HepG2 (cell line): ENCODE measurements at regions not wholly inside any gene's neighbourhood (a gene's known extent, or its start where the extent isn't known, plus 50 kb on each side); places are given as distances from the start of the nearest gene placed in this dataset.

Source experiments
- ATAC-seq: fragments of 200-7000 bp; cut with Tn5 transposase; 3 replicates; pipeline ENCODE4 v1.9.1; 2020; ENCODE audit warnings: mild to moderate bottlenecking, moderate library complexity
- BruUV-seq: library from RNA; stranded (reverse); fragments of 400-500 nt; replicated peaks from 2 replicates; lab custom pipeline; 2021; lab: Mats Ljungman, UMichigan
- CTCF ChIA-PET: fragments of 300-600 bp; formaldehyde crosslinking; extraction: SDS; loops from one replicate; lab custom pipeline; 2021; ENCODE audit warnings: low total read pairs, inconsistent platforms, low intra/inter-chr PET ratio; lab: Yijun Ruan, JAX
- POLR2A ChIA-PET: fragments of 350-600 bp; sonication (Branson Sonifier 250); formaldehyde crosslinking; loops from one replicate; lab custom pipeline; 2020; ENCODE audit warnings: antibody characterized with exemption, inconsistent platforms; lab: Yijun Ruan, JAX
- DNase-seq: peaks from one replicate; pipeline ENCODE4 v3.0.0-alpha.2; 2015; ENCODE audit warnings: low spot score
- FAIRE-seq: peaks from 3 replicates; lab custom pipeline; 2011; peaks lifted over from hg19 to GRCh38; lab: Jason Lieb, UNC
- H2AFZ ChIP-seq: one replicate; pipeline ENCODE4 v1.6.1; 2011; ENCODE audit warnings: low read length, inconsistent platforms
- H3K27ac ChIP-seq: fragments of 300-600 bp; 3 replicates; pipeline ENCODE4 v1.8.0; 2011; ENCODE audit warnings: mixed run types, mild to moderate bottlenecking, mixed read lengths, low read length, inconsistent platforms; ENCODE audit not compliant: insufficient read depth; ENCODE audit errors: extremely low read length
- H3K27me3 ChIP-seq, 2 experiments: fragments of 200-600 bp in 1 of 2; 2 replicates in 1 of 2; 3 replicates in 1 of 2; pipeline versions ENCODE4 v1.6.0 to v1.8.0; 2011; ENCODE audit warnings: low read length in 2 of 2, mild to moderate bottlenecking in 2 of 2, moderate library complexity in 2 of 2, inconsistent platforms in 1 of 2; ENCODE audit not compliant: insufficient read depth in 2 of 2, control insufficient read depth in 1 of 2
- H3K36me3 ChIP-seq, 2 experiments: fragments of 200-600 bp in 1 of 2; replicated peaks in 1 of 2; 2 replicates in 1 of 2; 3 replicates in 1 of 2; pipeline versions ENCODE4 v1.5.1 to v1.8.0; 2011; ENCODE audit warnings: low read length in 2 of 2, inconsistent platforms in 1 of 2; ENCODE audit not compliant: insufficient read depth in 2 of 2, control insufficient read depth in 1 of 2
- H3K4me1 ChIP-seq: 2 replicates; pipeline ENCODE4 v1.5.1; 2012; ENCODE audit warnings: low read length, inconsistent platforms; ENCODE audit not compliant: insufficient read depth
- H3K4me2 ChIP-seq: 2 replicates; pipeline ENCODE4 v1.6.0; 2011; ENCODE audit warnings: low read depth, low read length, inconsistent platforms
- H3K4me3 ChIP-seq, 3 experiments: fragments of 200-600 bp in 1 of 3; sonication (generic), shearing (Covaris generic) in 1 of 3; replicated peaks in 1 of 3; 2 replicates each; pipeline ENCODE4 v1.5.1; 2011 to 2016; ENCODE audit warnings: low read length in 3 of 3, inconsistent platforms in 2 of 3, low read depth in 2 of 3, mild to moderate bottlenecking in 2 of 3, control low read depth in 1 of 3, mixed read lengths in 1 of 3; ENCODE audit not compliant: insufficient read depth in 1 of 3
- H3K79me2 ChIP-seq: one replicate; pipeline ENCODE4 v1.6.1; 2011; ENCODE audit warnings: low read length, inconsistent platforms; ENCODE audit not compliant: insufficient read depth
- H3K9ac ChIP-seq: 2 replicates; pipeline ENCODE4 v1.6.0; 2011; ENCODE audit warnings: mild to moderate bottlenecking, low read depth, low read length, inconsistent platforms; ENCODE audit not compliant: insufficient read depth
- H3K9me3 ChIP-seq: 2 replicates; pipeline ENCODE4 v1.5.1; 2012; ENCODE audit warnings: mild to moderate bottlenecking, low read length
- H4K20me1 ChIP-seq: 2 replicates; pipeline ENCODE4 v1.6.0; 2011; ENCODE audit warnings: inconsistent platforms, mild to moderate bottlenecking, low read length, moderate library complexity; ENCODE audit not compliant: insufficient read depth
- AHR ChIP-seq: IDR thresholded peaks from 2 replicates; pipeline ENCODE4 v1.6.1; 2018; ENCODE audit warnings: missing genetic modification reagents, missing compliant biosample characterization
- FOXM1 ChIP-seq: sonication (generic); formaldehyde crosslinking; IDR thresholded peaks from 2 replicates; pipeline ENCODE4 v1.5.0; 2020; ENCODE audit warnings: missing genetic modification reagents
- GATAD2A ChIP-seq: IDR thresholded peaks from 2 replicates; pipeline ENCODE4 v1.6.1; 2016
- MAFK ChIP-seq, 2 experiments: IDR thresholded peaks in 1 of 2; conservative IDR thresholded peaks in 1 of 2; 2 replicates each; pipeline ENCODE4 v1.6.1; 2011; ENCODE audit warnings: improper control_type of control experiment in 2 of 2, low read length in 2 of 2
- NFYB ChIP-seq: sonication (generic); formaldehyde crosslinking; IDR thresholded peaks from 2 replicates; pipeline ENCODE4 v1.4.0; 2020; ENCODE audit warnings: missing genetic modification reagents
- ONECUT2 ChIP-seq: sonication (generic); formaldehyde crosslinking; IDR thresholded peaks from 2 replicates; pipeline ENCODE4 v1.4.0; 2020; ENCODE audit warnings: missing genetic modification reagents
- PCBP2 ChIP-seq: fragments of 200-400 bp; formaldehyde crosslinking; optimal IDR thresholded peaks from 2 replicates; pipeline ENCODE3; 2018; ENCODE audit warnings: low read length, low read depth; ENCODE audit not compliant: poor library complexity, severe bottlenecking
- POLR2G ChIP-seq: fragments of 200-400 bp; formaldehyde crosslinking; IDR thresholded peaks from 2 replicates; pipeline ENCODE4 v1.6.1; 2018; ENCODE audit warnings: mild to moderate bottlenecking, low read depth, low read length, moderate library complexity
- RBM22 ChIP-seq: fragments of 200-400 bp; formaldehyde crosslinking; optimal IDR thresholded peaks from 2 replicates; pipeline ENCODE3; 2017; ENCODE audit warnings: mild to moderate bottlenecking, low read length, moderate library complexity
- SP1 ChIP-seq, 2 experiments: fragments of 450-650 bp in 1 of 2; sonication (generic) in 1 of 2; formaldehyde crosslinking in 1 of 2; IDR thresholded peaks; 2 replicates each; pipeline versions ENCODE4 v1.4.0 to v1.6.1; 2016 to 2020; ENCODE audit warnings: missing genetic modification reagents in 1 of 2
- TAF1 ChIP-seq: sonication (generic); formaldehyde crosslinking; IDR thresholded peaks from 2 replicates; pipeline ENCODE4 v1.4.0; 2020; ENCODE audit warnings: missing genetic modification reagents
- ZNF7 ChIP-seq: IDR thresholded peaks from 2 replicates; pipeline ENCODE4 v1.6.1; 2016; ENCODE audit warnings: missing biosample characterization, missing genetic modification reagents
- ZSCAN21 ChIP-seq: sonication (generic); formaldehyde crosslinking; IDR thresholded peaks from 2 replicates; pipeline ENCODE4 v1.8.0; 2022; ENCODE audit warnings: mild to moderate bottlenecking, missing genetic modification reagents, moderate library complexity, borderline replicate concordance
- ZSCAN31 ChIP-seq: sonication (generic); formaldehyde crosslinking; IDR thresholded peaks from 2 replicates; pipeline ENCODE4 v1.5.0; 2020; ENCODE audit warnings: low read depth, mild to moderate bottlenecking, missing genetic modification reagents
- WGBS: methylation state at CpG from one replicate; pipeline ENCODE4 v1.1.6; 2017; ENCODE audit warnings: low lambda C conversion rate; 5-methylcytosine and 5-hydroxymethylcytosine counted together
- in situ Hi-C: cut with HindIII; loops from 2 replicates; pipeline ENCODE4 v1.10.0; 2017; ENCODE audit warnings: low pct_unique_long_range_greater_than_20kb; ENCODE audit not compliant: extremely low pct_ligation_motif_present
- intact Hi-C: fragments of 100-400 bp; cut with micrococcal nuclease; formaldehyde crosslinking; loops from one replicate; pipeline ENCODE4 v1.10.0; 2022; ENCODE audit not compliant: unreplicated experiment

DNA sequence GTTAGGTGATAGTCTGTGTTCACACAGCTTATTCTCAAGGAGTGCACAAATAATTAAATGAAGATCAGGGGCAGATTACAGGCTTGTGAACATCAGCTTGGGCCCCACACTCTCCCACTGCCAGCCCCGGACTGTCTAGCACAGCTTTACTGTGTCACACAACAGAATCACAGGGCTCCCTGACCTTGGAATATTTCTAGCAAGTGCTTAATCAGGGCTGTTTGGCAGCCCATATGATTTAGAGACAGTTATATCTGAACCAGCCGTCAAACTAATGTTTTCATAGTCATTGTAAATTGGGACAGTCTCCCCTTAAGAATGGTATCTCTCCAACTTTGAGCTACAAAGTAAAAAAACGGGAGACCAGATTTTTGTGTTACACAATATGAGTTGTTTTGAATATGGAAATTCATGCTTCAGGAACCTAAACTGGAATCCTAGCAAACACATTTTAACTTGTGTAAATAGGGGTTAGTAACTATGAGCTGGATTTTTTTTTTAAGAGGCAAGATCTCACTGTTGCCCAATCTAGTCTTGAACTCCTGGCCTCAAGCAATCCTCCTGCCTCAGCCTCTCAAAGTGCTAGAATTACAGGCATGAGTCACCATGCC, 517.6 kb downstream of the BNC2 start:
- no TSS peak for BruUV-seq
- no peak overlapping the region for H3K27ac ChIP-seq
- H3K36me3 ChIP-seq = no peaks in the 10 kb centered on the region
- ChIA-PET CTCF (no interaction called here), POLR2A (no interaction called here)
- no peak overlapping the region for H3K4me2 ChIP-seq
- DNase-seq (no peak), ATAC-seq (no peak), FAIRE-seq (no peak)
- in situ Hi-C loops = no loop called here
- WGBS = 21% methylated on average over 3 of the region's 3 CpGs
- TF ChIP-seq PCBP2 = no peak
- no peak for TF ChIP-seq TAF1 (CRISPR knock-in tag)
- no peak for TF ChIP-seq SP1 (IDR thresholded peaks at IDR 0.05)
- no peak for TF ChIP-seq SP1 (CRISPR knock-in tag; IDR thresholded peaks at IDR 0.05)
- TF ChIP-seq NFYB (CRISPR knock-in tag) = no peak
- TF ChIP-seq ONECUT2 (CRISPR knock-in tag) = no peak
- no peak for TF ChIP-seq ZSCAN21 (CRISPR knock-in tag)
- no peak for TF ChIP-seq ZSCAN31 (CRISPR knock-in tag)
- no peak for TF ChIP-seq FOXM1
- no peak for TF ChIP-seq RBM22
- no peak for TF ChIP-seq AHR (CRISPR knock-in tag)
- no peak for TF ChIP-seq MAFK (conservative IDR thresholded peaks at IDR 0.05 in 1 of 2, IDR thresholded peaks at IDR 0.05 in 1 of 2; ENCODE audit: low read length in 2 of 2)
- no peak for TF ChIP-seq GATAD2A (CRISPR knock-in tag)
- TF ChIP-seq POLR2G = no peak
- TF ChIP-seq ZNF7 = no peak
- TF ChIP-seq, all 625 proteins: peak for 0
- no peak overlapping the region for H2AFZ ChIP-seq
- intact Hi-C loops = no loop called here
- H4K20me1 ChIP-seq = no peaks in the 10 kb centered on the region
- H3K9ac ChIP-seq = no peak overlapping the region
- no peak overlapping the region for H3K4me3 ChIP-seq
- no peaks in the 10 kb centered on the region for H3K9me3 ChIP-seq
- H3K27me3 ChIP-seq = no peaks in the 10 kb centered on the region; a peak in 1 of 5 replicates
- H3K4me1 ChIP-seq = no peaks in the 10 kb centered on the region
- no peaks in the 10 kb centered on the region for H3K79me2 ChIP-seq
